Stomach (tissue), 8 donors: ENCODE measurements at regions not wholly inside any gene's neighbourhood (a gene's known extent, or its start where the extent isn't known, plus 50 kb on each side); places are given as distances from the start of the nearest gene placed in this dataset.
"Not testable (repeated sequence)": the region's sequence is repeated elsewhere in the genome, so short reads cannot be mapped to it uniquely, and the experiment has no call there.

ENCODE experiments used
- DNase-seq, 2 donors: peaks; one replicate each; pipeline versions ENCODE4 v3.0.0 to v3.0.0-alpha.2; 2013 to 2019
- H3K27ac ChIP-seq, 5 donors: fragments of 200-600 bp in 4 of 5; sonication (generic) in 4 of 5; one replicate each; pipeline ENCODE4 v1.5.1; 2013 to 2019; ENCODE audit warnings: mild to moderate bottlenecking in 1 of 5, moderate library complexity in 1 of 5
- H3K27me3 ChIP-seq, 3 donors: fragments of 200-600 bp; sonication (generic); one replicate each; pipeline ENCODE4 v1.5.1; 2017 to 2019; ENCODE audit warnings: mixed run types in 1 of 3
- H3K36me3 ChIP-seq, 4 donors: fragments of 200-600 bp; sonication (generic); 1 replicate in 3 of 4; 2 replicates in 1 of 4; pipeline ENCODE4 v1.5.1; 2016 to 2019
- H3K4me1 ChIP-seq, 4 donors: fragments of 200-600 bp; sonication (generic); one replicate each; pipeline ENCODE4 v1.5.1; 2016 to 2019
- H3K4me3 ChIP-seq, 4 donors: fragments of 200-600 bp; sonication (generic) in 3 of 4; one replicate each; pipeline ENCODE4 v1.5.1; 2016 to 2019; ENCODE audit warnings: mild to moderate bottlenecking in 1 of 4
- H3K9me3 ChIP-seq, 4 donors: fragments of 200-600 bp; sonication (generic); one replicate each; pipeline ENCODE4 v1.5.1; 2016 to 2019
- EP300 ChIP-seq: sonication (generic); formaldehyde crosslinking; IDR thresholded peaks from one replicate; pipeline ENCODE4 v1.6.1; 2017; ENCODE audit warnings: antibody characterized with exemption
- POLR2A ChIP-seq, 4 donors: fragments of 450-650 bp; IDR thresholded peaks; one replicate each; pipeline ENCODE4 v1.6.1; 2016; ENCODE audit warnings: antibody characterized with exemption in 4 of 4, control low read depth in 2 of 4, mild to moderate bottlenecking in 1 of 4, moderate library complexity in 1 of 4
- POLR2AphosphoS5 ChIP-seq, 3 donors: sonication (generic); formaldehyde crosslinking; IDR thresholded peaks; one replicate each; pipeline ENCODE4 v1.6.1; 2016; ENCODE audit warnings: antibody characterized with exemption in 3 of 3
- WGBS, 5 donors: extraction: QIAGEN DNeasy Blood & Tissue Kit in 3 of 5; methylation state at CpG; one replicate each; pipeline versions ENCODE4 v1.1.5 to v1.1.7; 2013 to 2018; 5-methylcytosine and 5-hydroxymethylcytosine counted together
- intact Hi-C: fragments of 100-400 bp; cut with DNase I; formaldehyde crosslinking; loops from one replicate; pipeline ENCODE4 v1.15.1; 2023; ENCODE audit warnings: low total_unique reads
- TF ChIP-seq, protein P1 (sequence below), 7 experiments: fragments of 450-650 bp in 4 of 7; fragments of 200-600 bp in 3 of 7; sonication (generic) in 3 of 7; IDR thresholded peaks; one replicate each; pipeline ENCODE4 v1.5.1; 2016 to 2019; ENCODE audit warnings: antibody characterized with exemption in 7 of 7, control low read depth in 2 of 7, mild to moderate bottlenecking in 1 of 7
- donor health status: healthy with polysubstance abuse.
- donor health status: Bipolar disorder and iron deficiency.
- donor health status: healthy.

DNA sequence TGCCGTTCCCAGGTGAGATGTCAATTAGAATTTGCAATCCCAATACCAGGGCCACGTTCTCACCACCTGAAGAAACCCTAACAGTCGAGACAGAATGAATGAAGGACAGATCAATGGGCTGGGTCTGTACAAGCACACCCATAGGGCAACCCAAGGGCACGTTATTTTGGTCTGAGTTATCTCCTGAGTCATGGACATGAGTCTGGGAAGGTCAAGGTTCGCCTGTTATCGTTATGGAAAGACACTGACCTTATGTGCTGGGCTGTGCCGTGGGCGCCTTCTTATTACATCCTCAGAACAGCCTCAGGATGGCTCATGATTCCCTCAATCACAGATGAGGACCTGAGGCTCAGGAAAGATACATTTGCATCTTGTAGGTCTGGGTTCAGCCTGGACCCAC is 175.0 kb upstream of the SULF2 start:
- Histone ChIP-seq H3K4me3 (no peak overlapping the region), H3K9me3 (no peaks in the 10 kb centered on the region), H3K36me3 (no peaks in the 10 kb centered on the region), H3K27me3 (peaks cover 0 to 7% (median 0%) of the 10 kb centered on the region in 3 donors), H3K4me1 (peaks cover 0 to 13% (median 0%) of the 10 kb centered on the region in 4 donors), H3K27ac (no peak overlapping the region)
- intact Hi-C loops, result no loop called here
- TF ChIP-seq, protein P1, sequence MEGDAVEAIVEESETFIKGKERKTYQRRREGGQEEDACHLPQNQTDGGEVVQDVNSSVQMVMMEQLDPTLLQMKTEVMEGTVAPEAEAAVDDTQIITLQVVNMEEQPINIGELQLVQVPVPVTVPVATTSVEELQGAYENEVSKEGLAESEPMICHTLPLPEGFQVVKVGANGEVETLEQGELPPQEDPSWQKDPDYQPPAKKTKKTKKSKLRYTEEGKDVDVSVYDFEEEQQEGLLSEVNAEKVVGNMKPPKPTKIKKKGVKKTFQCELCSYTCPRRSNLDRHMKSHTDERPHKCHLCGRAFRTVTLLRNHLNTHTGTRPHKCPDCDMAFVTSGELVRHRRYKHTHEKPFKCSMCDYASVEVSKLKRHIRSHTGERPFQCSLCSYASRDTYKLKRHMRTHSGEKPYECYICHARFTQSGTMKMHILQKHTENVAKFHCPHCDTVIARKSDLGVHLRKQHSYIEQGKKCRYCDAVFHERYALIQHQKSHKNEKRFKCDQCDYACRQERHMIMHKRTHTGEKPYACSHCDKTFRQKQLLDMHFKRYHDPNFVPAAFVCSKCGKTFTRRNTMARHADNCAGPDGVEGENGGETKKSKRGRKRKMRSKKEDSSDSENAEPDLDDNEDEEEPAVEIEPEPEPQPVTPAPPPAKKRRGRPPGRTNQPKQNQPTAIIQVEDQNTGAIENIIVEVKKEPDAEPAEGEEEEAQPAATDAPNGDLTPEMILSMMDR (IDR thresholded peaks at IDR 0.05), result no peak
- TF ChIP-seq EP300, result no peak
- no peak for TF ChIP-seq POLR2A (IDR thresholded peaks at IDR 0.05)
- no peak for TF ChIP-seq POLR2AphosphoS5 (IDR thresholded peaks at IDR 0.05)
- DNase-seq, result no peak
- 65 to 74% (median 73%) methylated on average over 8 of the region's 8 CpGs for WGBS, 5 donors

DNA sequence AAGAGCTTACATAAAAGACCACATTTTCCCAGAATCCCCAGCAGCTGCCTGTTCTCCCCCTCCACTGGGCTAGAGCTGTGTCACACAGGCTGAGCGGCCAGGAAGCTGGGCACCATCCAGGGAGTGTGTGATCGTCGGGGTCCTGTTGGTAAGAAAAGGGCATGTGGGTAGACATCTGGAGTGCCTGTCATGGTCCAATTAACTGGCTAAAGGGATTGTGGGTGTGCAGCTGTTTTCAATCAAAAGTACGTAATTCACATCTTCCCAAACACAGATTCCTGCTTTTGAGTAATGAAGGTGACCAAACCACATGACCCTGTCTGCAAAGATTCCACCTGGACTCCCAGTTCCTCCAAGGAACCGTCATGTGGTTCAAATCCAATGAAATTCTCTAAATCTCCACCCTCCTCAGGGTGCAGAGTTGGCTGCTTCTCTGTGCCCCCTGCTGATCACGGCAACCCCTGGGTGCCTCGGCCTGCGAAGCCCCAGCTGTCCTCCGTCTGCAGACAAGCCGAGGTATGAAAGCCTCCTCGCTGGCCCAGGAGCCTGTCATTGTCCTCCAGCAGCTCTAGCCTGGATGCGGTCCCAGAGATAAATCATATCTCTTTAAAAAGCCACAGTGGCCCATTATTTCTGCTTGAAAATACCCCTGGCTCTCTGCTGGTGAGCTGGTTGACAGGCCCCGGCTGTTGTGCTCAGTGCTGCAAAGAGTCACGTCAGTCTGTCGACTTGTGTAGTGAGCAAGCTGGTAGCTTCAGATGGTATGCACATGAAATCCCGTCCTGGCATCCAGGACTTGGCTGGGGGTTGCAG is 172.9 kb upstream of the SULF2 start:
- Histone ChIP-seq H3K4me1 (peaks cover 0 to 13% (median 0%) of the 10 kb centered on the region in 4 donors), H3K27ac (peak overlapping the region in 1 of 5 donors; percentile 46)
- 55 to 78% (median 74%) methylated on average over 9 to 16 of the region's 16 CpGs for WGBS, 5 donors
- peak in 1 of 3 donors; percentile 13 for TF ChIP-seq POLR2AphosphoS5 (IDR thresholded peaks at IDR 0.05)
- H3K27me3 ChIP-seq, H3K9me3 ChIP-seq, intact Hi-C loops, H3K36me3 ChIP-seq, H3K4me3 ChIP-seq: not testable (repeated sequence)
- DNase-seq, result peak in 1 of 2 donors; percentile 53

DNA sequence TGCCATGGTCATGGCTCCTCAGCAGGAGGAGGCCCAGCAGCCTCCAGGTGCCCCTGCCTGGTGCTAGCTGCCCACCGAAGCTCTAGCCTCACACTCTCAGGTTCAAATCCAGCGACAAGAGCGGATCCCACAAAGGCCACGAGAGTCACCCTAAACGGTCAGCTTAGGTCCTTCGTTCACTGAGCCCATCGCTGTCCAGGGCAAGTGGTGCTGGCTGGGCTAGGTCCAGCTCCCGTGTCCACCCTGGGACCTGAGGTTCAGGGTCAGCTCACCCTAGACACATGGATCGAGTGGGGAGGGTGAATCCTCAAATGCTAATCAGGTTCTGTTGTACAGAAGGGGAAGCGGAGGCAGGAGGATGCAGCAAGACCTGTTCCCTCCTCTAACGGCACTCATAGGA is 171.9 kb upstream of the SULF2 start:
- WGBS, 5 donors, result 86 to 94% (median 91%) methylated on average over 11 of the region's 11 CpGs
- no peak for TF ChIP-seq POLR2A (IDR thresholded peaks at IDR 0.05)
- TF ChIP-seq, protein P1 (IDR thresholded peaks at IDR 0.05), result no peak
- no peak for TF ChIP-seq POLR2AphosphoS5 (IDR thresholded peaks at IDR 0.05)
- no peak for TF ChIP-seq EP300
- intact Hi-C loops, result no loop called here

DNA sequence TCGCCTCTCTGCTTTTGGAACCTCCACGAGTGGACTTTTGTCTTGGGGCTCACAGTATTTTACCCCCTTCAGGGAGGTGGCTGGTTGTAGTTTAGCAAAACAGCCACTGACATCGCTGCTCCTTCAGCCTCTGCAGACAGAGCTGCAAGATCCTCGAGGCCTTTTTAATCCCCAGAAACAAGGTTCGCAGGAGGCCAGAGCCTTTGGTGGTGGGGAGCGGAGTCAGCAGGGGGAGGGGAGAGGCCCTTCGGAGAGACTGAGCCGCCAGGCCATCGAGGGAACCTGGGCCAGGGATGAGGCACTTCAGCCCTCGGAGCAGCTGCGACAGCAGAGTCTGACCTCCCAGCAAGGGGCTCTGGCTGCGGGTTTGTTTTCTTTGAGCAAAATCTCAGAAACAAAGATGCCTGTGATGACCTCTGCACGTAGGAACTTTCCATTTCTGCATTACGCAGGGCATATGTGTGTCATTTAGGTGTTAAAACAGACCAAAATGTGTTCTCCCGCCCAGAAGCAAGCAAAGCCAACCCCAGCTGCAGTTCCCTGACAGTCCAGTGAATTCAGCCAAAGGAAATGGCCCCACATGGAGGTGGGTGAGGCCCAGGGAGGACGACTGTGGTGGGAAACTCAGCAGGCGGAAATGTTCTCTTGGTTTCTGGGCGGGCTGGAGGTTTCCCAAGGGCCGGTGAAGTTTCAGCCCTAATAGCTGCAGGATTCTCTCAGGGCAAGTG is 171.2 kb upstream of the SULF2 start:
- peak in 1 of 2 donors; percentile 62 for DNase-seq
- peaks cover 0 to 13% (median 0%) of the 10 kb centered on the region in 4 donors for H3K4me1 ChIP-seq
- H3K27me3 ChIP-seq, result peaks cover 0 to 4% (median 0%) of the 10 kb centered on the region in 3 donors
- intact Hi-C loops, result no loop called here
- no peak overlapping the region for H3K27ac ChIP-seq
- WGBS, 5 donors, result 61 to 72% (median 66%) methylated on average over 16 to 19 of the region's 19 CpGs
- no peak for TF ChIP-seq POLR2A (IDR thresholded peaks at IDR 0.05)
- no peak for TF ChIP-seq POLR2AphosphoS5 (IDR thresholded peaks at IDR 0.05)
- TF ChIP-seq, protein P1 (IDR thresholded peaks at IDR 0.05), result no peak
- H3K4me3 ChIP-seq, result no peak overlapping the region
- H3K36me3 ChIP-seq, result no peaks in the 10 kb centered on the region
- H3K9me3 ChIP-seq, result no peaks in the 10 kb centered on the region

More for the DNA sequence above, 171.9 kb upstream of the SULF2 start:
- no peaks in the 10 kb centered on the region for H3K36me3 ChIP-seq
- H3K27ac ChIP-seq, result peak overlapping the region in 1 of 5 donors; percentile 46
- peaks cover 0 to 4% (median 0%) of the 10 kb centered on the region in 3 donors for H3K27me3 ChIP-seq
- H3K4me1 ChIP-seq, result peaks cover 0 to 13% (median 0%) of the 10 kb centered on the region in 4 donors
- DNase-seq, result no peak
- no peak overlapping the region for H3K4me3 ChIP-seq
- H3K9me3 ChIP-seq, result no peaks in the 10 kb centered on the region
